ENCODE measurements at regions not wholly inside any gene's neighbourhood (a gene's known extent, or its start where the extent isn't known, plus 50 kb on each side); places are given as distances from the start of the nearest gene placed in this dataset.

GRCh38 chr14:99118946-99119345 lies 153.1 kb downstream of the BCL11B start:
- TF ChIP-seq POLR2A (IDR thresholded peaks at IDR 0.05; ENCODE audit: low read length) (no peak), GATA1 (IDR thresholded peaks at IDR 0.05; ENCODE audit: low read depth, low read length) (no peak)

Measured in erythroblast (primary cell).